GM18951 (cell line): ENCODE measurements at regions not wholly inside any gene's neighbourhood (a gene's known extent, or its start where the extent isn't known, plus 50 kb on each side); places are given as distances from the start of the nearest gene placed in this dataset.
"Not testable (repeated sequence)": the region's sequence is repeated elsewhere in the genome, so short reads cannot be mapped to it uniquely, and the experiment has no call there.

Experiments used
- POLR2A ChIP-seq: IDR thresholded peaks from 4 replicates; pipeline ENCODE4 v1.6.1; 2011; ENCODE audit warnings: mild to moderate bottlenecking; ENCODE audit not compliant: insufficient read length, insufficient read depth; ENCODE audit errors: extremely low read depth
- in situ Hi-C: fragments of 300-500 bp; cut with MboI; formaldehyde crosslinking; loops from one replicate; pipeline ENCODE4 v1.12.0; 2022; ENCODE audit warnings: low sequenced_read_pairs, mixed read lengths, inconsistent platforms; ENCODE audit not compliant: unreplicated experiment

DNA sequence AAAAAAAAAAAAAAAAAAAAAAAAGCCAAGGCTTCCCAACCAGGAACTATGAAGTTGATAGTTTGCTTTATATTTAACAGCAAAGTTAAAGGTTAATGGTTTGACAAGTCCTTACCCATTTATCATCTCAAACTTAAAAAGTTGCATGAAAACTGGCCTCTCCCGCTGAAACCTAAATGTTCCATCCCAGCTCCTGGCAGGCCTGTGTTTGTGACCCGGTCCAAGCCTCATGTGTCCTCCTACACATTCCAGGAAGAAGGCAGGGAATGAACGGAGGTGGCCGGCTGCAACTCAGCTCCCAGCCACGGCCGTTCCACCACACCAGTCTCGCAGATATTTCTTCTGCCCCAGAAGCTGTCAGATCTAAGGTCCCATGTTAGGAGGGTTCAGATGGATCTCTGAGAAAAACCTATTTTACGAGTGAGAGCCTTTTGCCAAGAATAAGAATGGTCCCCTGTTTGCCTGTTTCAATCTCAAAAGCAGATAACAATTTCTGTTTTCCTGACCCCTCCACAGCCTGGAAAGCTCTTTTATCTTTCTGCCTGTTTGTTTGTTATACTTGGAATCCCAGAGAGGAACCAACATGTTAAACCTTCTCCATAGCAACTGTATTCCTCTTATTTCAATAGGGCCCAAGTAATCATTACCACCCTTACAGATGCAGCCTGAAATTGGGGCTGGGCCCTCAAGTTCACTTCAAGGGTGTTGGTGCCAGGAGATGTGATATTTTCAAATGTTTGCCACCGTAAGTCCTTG, 56.5 kb downstream of the KCTD12 start:
- in situ Hi-C loops, result no loop called here
- TF ChIP-seq POLR2A, result no peak

- no peak for TF ChIP-seq POLR2A
- in situ Hi-C loops, result no loop called here
Measured at GRCh38 chr13:76828316-76828741, 57.9 kb downstream of the KCTD12 start.

DNA sequence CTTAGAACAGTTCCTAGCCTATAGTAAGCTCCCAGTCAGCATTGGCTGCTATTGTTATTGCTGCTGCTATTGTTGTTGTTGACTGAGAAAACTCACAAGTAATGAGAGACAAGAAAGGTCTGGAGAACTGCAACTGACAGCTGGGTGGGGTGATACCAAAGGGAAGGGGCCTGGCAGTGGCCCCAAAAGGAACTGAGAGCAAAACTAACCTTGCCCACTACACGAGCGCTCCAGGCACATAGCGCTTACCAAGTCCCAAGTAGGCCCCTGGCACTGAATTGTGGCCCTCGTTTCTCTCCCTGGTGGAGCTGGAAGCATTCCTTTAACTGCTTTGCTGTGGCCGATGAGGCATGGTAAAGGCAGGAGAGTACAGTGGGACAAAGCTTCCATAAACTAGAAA, 59.7 kb downstream of the KCTD12 start:
- in situ Hi-C loops, result no loop called here
- TF ChIP-seq POLR2A, result no peak

GRCh38 chr13:76825430-76825829, 60.8 kb downstream of the KCTD12 start:
- no peak for TF ChIP-seq POLR2A
- in situ Hi-C loops, result no loop called here

- no peak for TF ChIP-seq POLR2A
- in situ Hi-C loops, result no loop called here
Measured at GRCh38 chr13:76823969-76824368, 62.2 kb downstream of the KCTD12 start.

DNA sequence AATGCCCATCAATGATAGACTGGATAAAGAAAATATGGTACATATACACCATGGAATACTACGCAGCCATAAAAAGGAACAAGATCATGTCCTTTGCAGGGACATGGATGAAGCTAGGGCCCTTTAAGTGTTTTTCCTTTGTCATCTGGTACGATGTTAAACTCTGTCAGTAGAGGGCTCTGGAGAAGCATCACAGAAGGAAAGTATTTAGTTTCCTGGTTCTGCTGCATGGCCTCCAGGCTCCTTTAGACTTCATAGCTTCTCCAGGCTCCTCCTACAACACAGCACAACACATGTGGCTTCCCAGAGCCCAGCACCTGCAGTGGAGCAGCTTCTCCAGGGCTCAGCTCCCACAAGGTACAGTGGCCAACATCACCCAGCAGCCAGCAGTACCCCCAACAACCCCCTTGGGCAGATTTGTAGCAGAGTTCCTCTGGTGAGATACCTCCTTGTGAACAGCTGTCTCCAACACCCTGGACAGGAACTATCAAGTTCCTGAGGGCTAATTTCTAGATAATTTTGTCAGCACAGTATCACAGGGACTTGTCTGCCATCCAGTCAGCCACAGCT, 63.4 kb downstream of the KCTD12 start:
- in situ Hi-C loops, result no loop called here

DNA sequence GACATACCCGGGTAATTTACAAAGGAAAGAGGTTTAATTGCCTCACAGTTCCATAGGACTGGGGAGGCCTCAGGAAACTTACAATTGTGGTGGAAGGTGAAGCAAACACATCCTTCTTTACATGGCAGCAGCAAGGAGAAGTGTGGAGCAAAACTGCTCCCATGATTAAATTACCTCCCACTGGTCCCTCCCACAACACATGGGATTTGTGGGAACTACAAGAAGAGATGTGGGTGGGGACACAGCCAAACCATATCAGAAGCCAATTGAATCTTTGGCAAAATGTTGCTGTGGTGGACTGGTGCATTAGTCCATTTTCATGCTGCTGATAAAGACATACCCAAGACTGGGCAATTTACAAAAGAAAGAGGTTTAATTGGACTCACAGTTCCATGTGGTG, 65.0 kb downstream of the KCTD12 start:
- in situ Hi-C loops, result not testable (repeated sequence)

More for the DNA sequence above, 63.4 kb downstream of the KCTD12 start:
- TF ChIP-seq POLR2A, result no peak

GRCh38 chr13:76820759-76821158, 65.4 kb downstream of the KCTD12 start:
- TF ChIP-seq POLR2A, result no peak
- in situ Hi-C loops, result no loop called here

GRCh38 chr13:76816394-76816793, 69.8 kb downstream of the KCTD12 start:
- TF ChIP-seq POLR2A, result no peak
- in situ Hi-C loops, result no loop called here

- in situ Hi-C loops, result no loop called here
Measured at GRCh38 chr13:76815344-76815743, 70.9 kb downstream of the KCTD12 start.

DNA sequence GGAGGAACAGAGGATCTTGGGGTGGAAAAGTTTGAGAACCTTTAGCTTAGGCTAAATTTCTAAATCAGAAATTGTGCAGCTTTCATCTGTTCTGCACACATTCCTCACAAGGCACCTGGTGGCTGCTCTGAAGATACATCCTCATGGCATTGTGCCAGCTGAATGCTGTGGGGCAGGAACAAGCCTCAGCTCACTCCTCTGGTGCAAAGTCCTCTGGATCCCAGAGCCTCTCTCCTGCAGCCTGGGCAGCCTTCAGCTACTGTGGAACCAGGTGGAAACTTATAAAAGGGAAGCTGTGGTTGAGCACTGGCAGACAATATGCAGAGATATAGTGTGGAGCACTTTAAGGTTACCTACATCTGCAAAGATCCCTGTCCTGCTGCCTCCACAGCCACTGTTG, 72.3 kb downstream of the KCTD12 start:
- TF ChIP-seq POLR2A, result no peak
- in situ Hi-C loops, result no loop called here

More at GRCh38 chr13:76815344-76815743, 70.9 kb downstream of the KCTD12 start:
- no peak for TF ChIP-seq POLR2A

- TF ChIP-seq POLR2A, result no peak
- in situ Hi-C loops, result no loop called here
Measured at GRCh38 chr13:76813000-76813691, 73.1 kb downstream of the KCTD12 start.

- in situ Hi-C loops, result no loop called here
- no peak for TF ChIP-seq POLR2A
Measured at GRCh38 chr13:76812206-76812897, 73.9 kb downstream of the KCTD12 start.
